ENCODE measurements at regions not wholly inside any gene's neighbourhood (a gene's known extent, or its start where the extent isn't known, plus 50 kb on each side); places are given as distances from the start of the nearest gene placed in this dataset.
"Not testable (repeated sequence)": the region's sequence is repeated elsewhere in the genome, so short reads cannot be mapped to it uniquely, and the experiment has no call there.

GRCh38 chr17:51423421-51424160, 163.2 kb downstream of the UTP18 start:
- no peaks in the 10 kb centered on the region for H3K27me3 ChIP-seq (ENCODE audit: control insufficient read depth, insufficient read depth, low read length)
- H3K9ac ChIP-seq (ENCODE audit: low read depth, low read length): no peak overlapping the region
- H3K4me3 ChIP-seq (ENCODE audit: low read length): no peak overlapping the region
- no peaks in the 10 kb centered on the region for H3K36me3 ChIP-seq (ENCODE audit: insufficient read depth, low read length)
- H3K9me3 ChIP-seq (replicated peaks; ENCODE audit: low read length): no peaks in the 10 kb centered on the region
- H3K4me1 ChIP-seq (ENCODE audit: control insufficient read depth, insufficient read depth, low read length): no peaks in the 10 kb centered on the region
- no peak overlapping the region for H3K4me2 ChIP-seq (ENCODE audit: low read length)

GRCh38 chr17:51425773-51426172, 165.4 kb downstream of the UTP18 start:
- no peaks in the 10 kb centered on the region for H3K36me3 ChIP-seq (ENCODE audit: insufficient read depth, low read length)
- no peaks in the 10 kb centered on the region for H3K27me3 ChIP-seq (ENCODE audit: control insufficient read depth, insufficient read depth, low read length)
- no peak overlapping the region for H3K4me3 ChIP-seq (ENCODE audit: low read length)
- no peak overlapping the region for H3K4me2 ChIP-seq (ENCODE audit: low read length)
- H3K4me1 ChIP-seq (ENCODE audit: control insufficient read depth, insufficient read depth, low read length): no peaks in the 10 kb centered on the region
- H3K9me3 ChIP-seq (replicated peaks; ENCODE audit: low read length): no peaks in the 10 kb centered on the region
- H3K9ac ChIP-seq (ENCODE audit: low read depth, low read length): no peak overlapping the region

DNA sequence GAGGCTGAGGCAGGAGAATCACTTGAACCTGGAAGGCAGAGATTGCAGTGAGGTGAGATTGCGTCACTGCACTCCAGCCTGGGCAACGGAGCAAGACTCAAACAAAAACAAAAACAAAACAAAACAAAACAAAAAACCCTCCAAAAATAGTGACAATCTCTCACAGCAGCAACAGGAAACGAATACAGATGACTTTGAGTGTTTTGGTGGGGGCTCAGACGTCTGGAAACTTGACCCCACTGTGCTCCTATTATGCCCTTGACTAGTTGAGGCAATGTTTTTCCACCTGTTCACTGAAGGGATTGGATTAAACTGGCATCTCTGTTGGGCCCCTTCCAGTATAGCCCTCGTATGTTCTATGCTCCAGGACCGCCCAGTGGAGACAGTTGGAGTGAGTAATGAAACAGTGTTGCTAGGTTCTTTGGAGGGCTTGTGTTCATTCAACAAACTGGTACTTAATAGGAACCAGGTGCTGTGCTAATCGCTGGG, 167.0 kb downstream of the UTP18 start:
- Histone ChIP-seq H3K9ac (ENCODE audit: low read depth, low read length) (no peak overlapping the region), H3K36me3 (ENCODE audit: insufficient read depth, low read length) (no peaks in the 10 kb centered on the region), H3K4me1 (ENCODE audit: control insufficient read depth, insufficient read depth, low read length) (no peaks in the 10 kb centered on the region), H3K9me3 (replicated peaks; ENCODE audit: low read length) (no peaks in the 10 kb centered on the region), H3K27me3 (ENCODE audit: control insufficient read depth, insufficient read depth, low read length) (no peaks in the 10 kb centered on the region), H3K4me2 (ENCODE audit: low read length) (no peak overlapping the region), H3K4me3 (ENCODE audit: low read length) (no peak overlapping the region)

DNA sequence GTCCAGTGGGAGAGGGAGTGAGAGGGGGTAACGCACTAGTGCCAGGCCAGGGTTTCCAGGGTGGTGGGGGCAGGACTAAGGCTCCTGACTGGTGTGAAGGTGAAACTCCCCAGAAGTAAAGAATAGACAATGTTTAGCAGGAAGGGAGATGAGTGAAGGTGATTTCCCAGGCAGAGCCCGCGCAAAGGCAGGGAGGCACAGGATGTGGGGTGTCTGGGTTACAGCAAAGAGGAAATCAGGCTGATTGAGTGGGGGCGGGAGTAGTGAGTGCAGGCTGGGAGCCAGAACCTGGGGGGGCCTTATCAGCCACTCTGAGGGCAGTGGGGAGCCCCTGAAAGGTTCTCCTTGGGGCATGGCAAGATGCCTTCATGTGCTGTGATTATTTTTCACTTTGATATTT, 167.5 kb downstream of the UTP18 start:
- Histone ChIP-seq H3K36me3 (ENCODE audit: insufficient read depth, low read length) (no peaks in the 10 kb centered on the region), H3K27me3 (ENCODE audit: control insufficient read depth, insufficient read depth, low read length) (no peaks in the 10 kb centered on the region), H3K9me3 (replicated peaks; ENCODE audit: low read length) (no peaks in the 10 kb centered on the region), H3K4me1 (ENCODE audit: control insufficient read depth, insufficient read depth, low read length) (no peaks in the 10 kb centered on the region), H3K4me2 (ENCODE audit: low read length) (no peak overlapping the region), H3K4me3 (ENCODE audit: low read length) (no peak overlapping the region), H3K9ac (ENCODE audit: low read depth, low read length) (no peak overlapping the region)

DNA sequence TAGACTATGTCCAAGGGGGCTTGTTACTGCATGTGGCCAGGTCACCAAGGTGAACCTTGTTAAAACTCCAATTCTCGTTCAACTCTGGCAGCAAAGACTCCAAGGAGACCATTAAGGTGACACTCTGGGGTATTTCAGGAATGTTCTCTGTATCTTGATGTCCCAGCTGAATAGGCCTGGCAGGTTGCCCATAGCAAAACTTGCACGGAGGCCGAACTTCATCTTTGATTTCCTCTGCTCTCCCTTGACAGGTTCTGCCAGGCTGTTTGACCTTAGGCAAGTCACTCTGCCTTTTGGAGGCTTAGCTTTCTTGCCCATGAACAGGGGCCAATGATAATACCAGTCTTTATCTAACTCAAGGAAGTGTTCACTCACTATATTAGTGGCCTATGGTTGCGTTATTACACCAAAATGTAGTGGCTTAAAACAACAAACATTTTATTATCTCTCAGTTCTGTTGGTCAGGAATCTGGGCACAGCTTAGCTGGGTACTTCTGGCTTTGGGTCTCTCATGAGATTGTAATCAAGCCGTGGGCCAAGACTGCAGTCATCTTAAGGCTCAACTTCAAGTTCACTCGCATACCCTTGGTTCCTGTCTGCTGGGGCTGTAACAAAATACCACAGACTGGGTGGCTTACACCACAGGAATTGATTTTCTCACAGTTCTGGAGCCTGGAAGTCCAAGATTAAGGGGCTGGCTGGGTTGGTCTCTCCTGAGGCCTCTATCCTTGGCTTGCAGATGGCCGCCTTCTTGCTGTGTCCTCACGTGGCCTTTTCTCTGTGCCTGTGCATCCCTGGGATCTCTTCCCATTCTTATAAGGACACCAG, 168.5 kb downstream of the UTP18 start:
- Histone ChIP-seq H3K36me3 (ENCODE audit: insufficient read depth, low read length) (no peaks in the 10 kb centered on the region), H3K9ac (ENCODE audit: low read depth, low read length) (no peak overlapping the region), H3K4me3 (ENCODE audit: low read length) (no peak overlapping the region), H3K4me2 (ENCODE audit: low read length) (no peak overlapping the region), H3K4me1 (ENCODE audit: control insufficient read depth, insufficient read depth, low read length) (no peaks in the 10 kb centered on the region), H3K27me3 (ENCODE audit: control insufficient read depth, insufficient read depth, low read length) (no peaks in the 10 kb centered on the region), H3K9me3 (replicated peaks; ENCODE audit: low read length) (no peaks in the 10 kb centered on the region)

DNA sequence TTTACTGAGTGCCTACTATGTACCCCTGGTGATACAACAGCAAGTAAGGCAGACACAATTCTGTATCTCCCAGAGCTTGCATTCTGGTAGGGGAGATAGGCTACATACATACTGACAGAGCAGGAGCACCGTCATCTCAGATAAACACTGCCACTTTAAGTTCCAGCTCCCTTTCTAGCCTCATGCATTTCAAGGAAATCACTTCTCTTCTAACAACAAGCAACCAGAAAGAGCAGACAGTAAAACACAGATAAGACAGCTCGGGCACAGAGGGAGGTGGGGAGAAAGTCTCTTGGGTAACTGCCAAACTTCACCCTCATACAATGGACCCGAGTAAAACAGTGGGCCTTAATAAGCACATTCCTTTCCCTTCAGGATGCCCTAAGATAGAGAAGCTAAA, 169.6 kb downstream of the UTP18 start:
- not testable (repeated sequence) for H3K9ac ChIP-seq (ENCODE audit: low read depth, low read length); H3K9me3 ChIP-seq (replicated peaks; ENCODE audit: low read length); H3K36me3 ChIP-seq (ENCODE audit: insufficient read depth, low read length); H3K27me3 ChIP-seq (ENCODE audit: control insufficient read depth, insufficient read depth, low read length); H3K4me1 ChIP-seq (ENCODE audit: control insufficient read depth, insufficient read depth, low read length); H3K4me2 ChIP-seq (ENCODE audit: low read length); H3K4me3 ChIP-seq (ENCODE audit: low read length)

DNA sequence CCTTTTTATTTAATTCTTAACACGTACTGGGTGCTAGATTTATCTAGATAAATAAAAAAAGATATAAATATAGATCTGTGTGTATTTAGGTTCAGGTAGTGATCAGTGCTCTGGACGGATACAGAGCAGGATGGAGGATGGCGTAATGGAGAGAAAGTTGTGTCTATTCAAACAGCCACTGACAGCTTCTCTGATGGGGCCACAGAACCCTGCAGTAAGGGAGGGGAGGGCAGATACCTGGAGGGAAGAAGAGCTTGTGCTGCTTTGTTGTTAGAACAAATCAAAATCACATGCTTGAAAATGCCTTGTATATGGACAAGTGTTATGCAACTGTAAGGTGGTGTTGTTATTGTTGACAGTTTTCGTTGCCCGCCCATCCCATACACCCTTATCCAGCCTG, 170.2 kb downstream of the UTP18 start:
- H3K36me3 ChIP-seq (ENCODE audit: insufficient read depth, low read length): no peaks in the 10 kb centered on the region
- no peak overlapping the region for H3K9ac ChIP-seq (ENCODE audit: low read depth, low read length)
- H3K27me3 ChIP-seq (ENCODE audit: control insufficient read depth, insufficient read depth, low read length): no peaks in the 10 kb centered on the region
- H3K4me3 ChIP-seq (ENCODE audit: low read length): no peak overlapping the region
- H3K9me3 ChIP-seq (replicated peaks; ENCODE audit: low read length): no peaks in the 10 kb centered on the region
- no peaks in the 10 kb centered on the region for H3K4me1 ChIP-seq (ENCODE audit: control insufficient read depth, insufficient read depth, low read length)
- H3K4me2 ChIP-seq (ENCODE audit: low read length): no peak overlapping the region

GRCh38 chr17:51434434-51435170, 174.3 kb downstream of the UTP18 start:
- H3K27me3 ChIP-seq (ENCODE audit: control insufficient read depth, insufficient read depth, low read length): no peaks in the 10 kb centered on the region
- no peak overlapping the region for H3K9ac ChIP-seq (ENCODE audit: low read depth, low read length)
- H3K4me2 ChIP-seq (ENCODE audit: low read length): no peak overlapping the region
- no peaks in the 10 kb centered on the region for H3K36me3 ChIP-seq (ENCODE audit: insufficient read depth, low read length)
- H3K9me3 ChIP-seq (replicated peaks; ENCODE audit: low read length): no peaks in the 10 kb centered on the region
- no peak overlapping the region for H3K4me3 ChIP-seq (ENCODE audit: low read length)
- no peaks in the 10 kb centered on the region for H3K4me1 ChIP-seq (ENCODE audit: control insufficient read depth, insufficient read depth, low read length)

GRCh38 chr17:51435171-51435552, 174.8 kb downstream of the UTP18 start:
- no peak overlapping the region for H3K9ac ChIP-seq (ENCODE audit: low read depth, low read length)
- no peaks in the 10 kb centered on the region for H3K9me3 ChIP-seq (replicated peaks; ENCODE audit: low read length)
- H3K27me3 ChIP-seq (ENCODE audit: control insufficient read depth, insufficient read depth, low read length): no peaks in the 10 kb centered on the region
- H3K4me1 ChIP-seq (ENCODE audit: control insufficient read depth, insufficient read depth, low read length): no peaks in the 10 kb centered on the region
- H3K4me2 ChIP-seq (ENCODE audit: low read length): no peak overlapping the region
- H3K4me3 ChIP-seq (ENCODE audit: low read length): no peak overlapping the region
- H3K36me3 ChIP-seq (ENCODE audit: insufficient read depth, low read length): no peaks in the 10 kb centered on the region

GRCh38 chr17:51435641-51436091, 175.3 kb downstream of the UTP18 start:
- Histone ChIP-seq H3K27me3 (ENCODE audit: control insufficient read depth, insufficient read depth, low read length) (no peaks in the 10 kb centered on the region), H3K4me3 (ENCODE audit: low read length) (no peak overlapping the region), H3K4me1 (ENCODE audit: control insufficient read depth, insufficient read depth, low read length) (no peaks in the 10 kb centered on the region), H3K9ac (ENCODE audit: low read depth, low read length) (no peak overlapping the region), H3K4me2 (ENCODE audit: low read length) (no peak overlapping the region), H3K9me3 (replicated peaks; ENCODE audit: low read length) (no peaks in the 10 kb centered on the region), H3K36me3 (ENCODE audit: insufficient read depth, low read length) (no peaks in the 10 kb centered on the region)

DNA sequence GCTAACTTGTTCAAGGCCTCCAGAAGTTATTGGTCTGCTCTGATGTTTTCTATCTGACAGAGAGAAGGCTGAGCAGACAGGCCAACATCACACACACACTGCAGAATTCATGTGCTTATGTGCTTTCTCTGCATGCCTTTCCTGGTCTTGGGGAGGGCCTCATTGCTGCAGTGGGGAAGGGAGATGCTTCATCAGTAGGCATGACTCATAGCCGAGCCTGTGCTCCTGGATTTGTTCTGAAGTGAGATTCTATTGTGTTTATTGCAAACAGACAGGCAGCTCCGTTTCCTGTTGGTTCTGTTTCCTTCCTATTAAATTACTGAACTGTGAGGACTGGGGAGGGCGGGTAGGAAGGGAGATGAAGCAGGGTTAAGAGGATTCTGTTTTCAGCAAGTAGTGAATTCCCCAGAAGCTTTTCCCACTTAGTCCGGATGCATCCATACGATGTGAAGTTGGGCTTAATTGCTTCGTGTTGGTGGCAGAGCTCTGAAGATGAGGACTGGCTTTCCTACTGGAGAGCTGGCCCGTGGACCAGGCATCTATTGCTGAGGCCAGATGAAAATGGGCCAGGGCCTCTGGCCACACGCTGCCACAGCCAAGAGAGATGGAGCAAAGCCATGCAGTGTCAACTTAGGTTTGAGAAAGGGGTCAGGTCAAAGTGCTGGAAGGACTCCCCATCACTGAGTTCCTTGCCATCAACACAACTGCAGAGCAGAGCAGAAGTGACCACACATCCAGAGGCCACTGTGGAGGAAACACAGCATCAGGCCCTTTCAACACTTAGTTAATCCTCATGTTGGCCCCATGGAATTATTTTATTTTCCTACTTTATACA, 179.3 kb downstream of the UTP18 start:
- no peak overlapping the region for H3K4me2 ChIP-seq (ENCODE audit: low read length)
- H3K4me1 ChIP-seq (ENCODE audit: control insufficient read depth, insufficient read depth, low read length): no peaks in the 10 kb centered on the region
- no peaks in the 10 kb centered on the region for H3K27me3 ChIP-seq (ENCODE audit: control insufficient read depth, insufficient read depth, low read length)
- H3K36me3 ChIP-seq (ENCODE audit: insufficient read depth, low read length): no peaks in the 10 kb centered on the region
- no peaks in the 10 kb centered on the region for H3K9me3 ChIP-seq (replicated peaks; ENCODE audit: low read length)
- no peak overlapping the region for H3K4me3 ChIP-seq (ENCODE audit: low read length)
- no peak overlapping the region for H3K9ac ChIP-seq (ENCODE audit: low read depth, low read length)
